Prostate gland (tissue), 2 donors: ENCODE measurements at regions not wholly inside any gene's neighbourhood (a gene's known extent, or its start where the extent isn't known, plus 50 kb on each side); places are given as distances from the start of the nearest gene placed in this dataset.

Experiments used
- DNase-seq: peaks from one replicate; pipeline ENCODE4 v3.0.0-alpha.2; 2019; ENCODE audit warnings: low spot score
- H3K27ac ChIP-seq, 2 donors: fragments of 200-600 bp; sonication (generic); 2 replicates each; pipeline ENCODE4 v1.5.1; 2017 to 2019
- H3K27me3 ChIP-seq: fragments of 200-600 bp; sonication (generic); replicated peaks from 2 replicates; pipeline ENCODE4 v1.5.1; 2019; ENCODE audit not compliant: insufficient read depth
- H3K36me3 ChIP-seq, 2 donors: fragments of 200-600 bp; sonication (generic); 1 replicate in 1 of 2; 2 replicates in 1 of 2; pipeline versions ENCODE4 v1.5.1 to v1.8.1; 2017 to 2019
- H3K4me1 ChIP-seq: fragments of 200-600 bp; sonication (generic); replicated peaks from 2 replicates; pipeline ENCODE4 v1.5.1; 2019
- H3K4me3 ChIP-seq, 2 donors: fragments of 200-600 bp; sonication (generic); 2 replicates each; pipeline ENCODE4 v1.5.1; 2017 to 2019
- H3K9me3 ChIP-seq: fragments of 200-600 bp; sonication (generic); 2 replicates; pipeline ENCODE4 v1.5.1; 2017
- POLR2A ChIP-seq: fragments of 450-650 bp; IDR thresholded peaks from one replicate; pipeline ENCODE4 v1.6.1; 2016; ENCODE audit warnings: antibody characterized with exemption, mild to moderate bottlenecking
- POLR2AphosphoS5 ChIP-seq: sonication (generic); formaldehyde crosslinking; IDR thresholded peaks from one replicate; pipeline ENCODE4 v1.6.1; 2017; ENCODE audit warnings: antibody characterized with exemption
- WGBS: methylation state at CpG from one replicate; pipeline ENCODE4 v1.1.5; 2018; 5-methylcytosine and 5-hydroxymethylcytosine counted together
- intact Hi-C: fragments of 100-400 bp; cut with DNase I; formaldehyde crosslinking; loops from one replicate; pipeline ENCODE4 v1.14.2; 2022
- TF ChIP-seq, protein P1 (sequence below), 4 experiments: fragments of 200-600 bp in 2 of 4; fragments of 450-650 bp in 2 of 4; sonication (generic) in 2 of 4; IDR thresholded peaks; 1 replicate in 3 of 4; 2 replicates in 1 of 4; pipeline ENCODE4 v1.5.1; 2016 to 2019; ENCODE audit warnings: antibody characterized with exemption in 4 of 4, mild to moderate bottlenecking in 2 of 4, moderate library complexity in 2 of 4

DNA sequence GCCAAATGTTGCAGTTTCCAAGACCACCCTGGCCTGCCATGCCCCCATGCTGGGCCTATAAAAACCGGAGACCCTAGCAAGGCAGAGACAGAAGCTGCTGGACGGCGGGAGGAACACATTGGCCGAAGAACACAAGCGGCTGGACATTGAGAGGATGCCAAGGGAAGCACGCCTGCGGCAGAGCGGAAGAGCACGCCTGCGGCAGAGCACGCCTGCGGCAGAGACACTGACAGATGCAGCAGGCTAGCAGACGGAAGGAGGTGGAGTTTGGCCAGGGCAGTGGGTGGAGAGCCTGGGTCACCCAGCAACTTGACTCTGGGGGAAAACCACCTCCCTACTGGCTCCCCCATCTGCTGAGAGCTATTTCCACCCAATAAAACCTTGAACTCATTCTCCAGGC is 322.3 kb upstream of the TBL1XR1 start:
- Histone ChIP-seq H3K4me1 (peaks cover 4% of the 10 kb centered on the region), H3K9me3 (no peaks in the 10 kb centered on the region), H3K4me3 (no peak overlapping the region), H3K27ac (peak overlapping the region in 1 of 2 donors; percentile 40), H3K27me3 (no peaks in the 10 kb centered on the region), H3K36me3 (no peaks in the 10 kb centered on the region)
- WGBS: 96% methylated on average over 13 of the region's 13 CpGs
- no peak for DNase-seq
- intact Hi-C loops: loop anchor here (5.0 kb wide), 2 partner anchors 62 to 157 kb away; no protein-coding TSS in a partner anchor
- TF ChIP-seq POLR2A (no peak), POLR2AphosphoS5 (no peak)
- TF ChIP-seq, protein P1, sequence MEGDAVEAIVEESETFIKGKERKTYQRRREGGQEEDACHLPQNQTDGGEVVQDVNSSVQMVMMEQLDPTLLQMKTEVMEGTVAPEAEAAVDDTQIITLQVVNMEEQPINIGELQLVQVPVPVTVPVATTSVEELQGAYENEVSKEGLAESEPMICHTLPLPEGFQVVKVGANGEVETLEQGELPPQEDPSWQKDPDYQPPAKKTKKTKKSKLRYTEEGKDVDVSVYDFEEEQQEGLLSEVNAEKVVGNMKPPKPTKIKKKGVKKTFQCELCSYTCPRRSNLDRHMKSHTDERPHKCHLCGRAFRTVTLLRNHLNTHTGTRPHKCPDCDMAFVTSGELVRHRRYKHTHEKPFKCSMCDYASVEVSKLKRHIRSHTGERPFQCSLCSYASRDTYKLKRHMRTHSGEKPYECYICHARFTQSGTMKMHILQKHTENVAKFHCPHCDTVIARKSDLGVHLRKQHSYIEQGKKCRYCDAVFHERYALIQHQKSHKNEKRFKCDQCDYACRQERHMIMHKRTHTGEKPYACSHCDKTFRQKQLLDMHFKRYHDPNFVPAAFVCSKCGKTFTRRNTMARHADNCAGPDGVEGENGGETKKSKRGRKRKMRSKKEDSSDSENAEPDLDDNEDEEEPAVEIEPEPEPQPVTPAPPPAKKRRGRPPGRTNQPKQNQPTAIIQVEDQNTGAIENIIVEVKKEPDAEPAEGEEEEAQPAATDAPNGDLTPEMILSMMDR (IDR thresholded peaks at IDR 0.05): no peak

DNA sequence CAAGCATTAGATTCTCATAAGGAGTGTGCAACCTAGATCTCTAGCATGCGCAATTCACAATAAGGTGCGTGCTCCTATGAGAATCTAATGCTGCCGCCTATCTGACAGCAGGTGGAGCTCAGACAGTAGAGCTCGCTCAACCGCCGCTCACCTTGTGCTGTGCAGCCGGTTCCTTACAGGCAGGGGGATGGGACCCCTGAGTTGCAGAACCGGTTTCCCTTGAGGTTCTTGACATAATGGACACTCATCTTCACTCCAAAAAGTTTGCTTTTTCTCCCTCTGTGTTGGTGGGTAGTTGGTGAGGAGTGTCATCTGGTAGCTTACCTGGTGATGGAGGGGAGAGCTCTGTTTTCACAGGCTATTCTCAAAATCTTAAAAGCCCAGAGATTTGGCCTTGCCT is 324.0 kb upstream of the TBL1XR1 start:
- Histone ChIP-seq H3K36me3 (no peaks in the 10 kb centered on the region), H3K27me3 (no peaks in the 10 kb centered on the region), H3K27ac (peak overlapping the region; percentile 31 to 40), H3K9me3 (no peaks in the 10 kb centered on the region), H3K4me3 (no peak overlapping the region), H3K4me1 (peaks cover 2% of the 10 kb centered on the region)
- intact Hi-C loops: no loop called here
- peak; percentile 88 for DNase-seq
- TF ChIP-seq POLR2AphosphoS5 (peak; percentile 81), POLR2A (no peak)
- TF ChIP-seq, protein P1 (IDR thresholded peaks at IDR 0.05): peak in 3 of 4 experiments; percentile 60 to 85 (median 69)
- WGBS: 61% methylated on average over 8 of the region's 8 CpGs

DNA sequence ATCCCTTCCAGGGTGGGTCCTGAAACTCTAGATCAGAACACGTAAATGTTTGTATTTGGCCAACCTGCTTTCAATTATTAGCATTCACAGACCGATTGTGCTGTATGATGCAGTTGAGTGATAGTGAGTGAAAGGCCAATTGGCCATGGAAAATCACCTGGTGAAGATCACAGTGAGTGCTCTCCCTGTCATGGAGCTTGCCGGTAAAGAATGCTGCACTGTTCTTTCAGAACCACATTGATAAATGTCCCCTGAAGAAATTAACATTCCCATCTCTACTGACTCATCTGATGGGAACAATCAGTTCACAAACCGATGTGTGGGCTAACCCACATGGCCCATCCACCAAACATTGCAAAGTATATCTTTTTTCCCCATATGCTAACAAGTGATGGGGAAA is 324.8 kb upstream of the TBL1XR1 start:
- Histone ChIP-seq H3K4me3 (no peak overlapping the region), H3K27ac (peak overlapping the region; percentile 30 to 31), H3K9me3 (no peaks in the 10 kb centered on the region), H3K36me3 (no peaks in the 10 kb centered on the region), H3K27me3 (no peaks in the 10 kb centered on the region), H3K4me1 (no peaks in the 10 kb centered on the region)
- intact Hi-C loops: no loop called here
- TF ChIP-seq POLR2A (no peak), POLR2AphosphoS5 (no peak)
- TF ChIP-seq, protein P1 (IDR thresholded peaks at IDR 0.05): no peak
- 77% methylated on average over 4 of the region's 4 CpGs for WGBS
- DNase-seq: no peak

DNA sequence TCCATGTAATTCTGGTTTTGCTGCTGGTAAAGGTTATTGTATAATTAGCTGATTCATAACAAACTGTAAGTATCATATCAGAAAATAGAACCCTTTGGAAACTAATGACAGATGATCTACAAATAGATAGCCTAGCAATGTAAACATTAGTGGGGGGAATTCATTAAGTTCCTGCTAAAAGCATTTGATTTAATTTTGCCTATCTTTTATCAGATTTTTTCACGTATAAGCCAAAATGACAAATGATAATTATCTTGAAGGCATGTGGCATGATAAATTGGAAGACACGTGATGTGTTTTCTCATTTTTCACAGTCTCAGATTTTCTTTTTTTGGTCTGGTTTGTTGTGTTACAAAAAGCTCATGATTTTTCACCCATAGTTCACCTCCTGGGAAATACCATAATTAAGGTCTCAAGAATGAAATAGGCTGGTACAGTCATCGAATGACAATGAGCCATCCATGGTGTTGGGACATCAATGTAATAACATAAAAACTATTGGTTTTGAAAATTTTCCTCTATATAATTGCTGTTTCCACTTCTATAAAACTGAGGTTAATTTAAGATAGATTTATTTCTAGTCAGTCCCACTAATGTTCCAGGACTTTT is 325.9 kb upstream of the TBL1XR1 start:
- H3K36me3 ChIP-seq: no peaks in the 10 kb centered on the region
- intact Hi-C loops: no loop called here
- 60% methylated on average over 3 of the region's 3 CpGs for WGBS
- H3K9me3 ChIP-seq: no peaks in the 10 kb centered on the region
- DNase-seq: no peak
- H3K4me1 ChIP-seq: no peaks in the 10 kb centered on the region
- H3K4me3 ChIP-seq: no peak overlapping the region
- H3K27ac ChIP-seq: no peak overlapping the region
- TF ChIP-seq POLR2A (no peak), POLR2AphosphoS5 (no peak)
- TF ChIP-seq, protein P1 (IDR thresholded peaks at IDR 0.05): no peak
- H3K27me3 ChIP-seq: no peaks in the 10 kb centered on the region

DNA sequence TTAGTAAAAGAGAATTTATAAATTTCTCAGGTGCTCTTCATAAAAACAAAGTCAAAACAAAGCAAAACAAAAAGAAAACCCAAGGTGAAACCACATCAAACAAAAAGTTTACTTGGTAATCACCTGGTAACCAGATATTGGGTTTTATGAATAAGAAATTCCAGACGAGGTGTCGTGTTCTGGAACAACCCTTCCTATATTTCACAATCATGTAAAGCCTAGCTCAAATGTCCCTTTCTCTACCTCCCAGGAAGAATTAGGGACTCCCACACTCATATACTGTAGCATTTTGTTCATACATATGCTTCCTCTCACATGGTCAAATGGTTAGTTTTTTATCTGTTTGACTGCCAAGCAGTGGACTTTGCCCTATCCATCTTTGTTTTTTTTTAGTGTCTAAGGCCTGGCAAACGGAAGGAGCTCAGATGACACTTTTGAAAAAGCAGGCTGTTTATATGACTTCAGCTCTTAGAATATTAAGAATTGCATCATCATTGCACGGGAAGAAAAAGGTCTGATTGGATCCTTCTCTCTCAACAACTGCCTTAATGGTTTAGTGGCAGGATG is 326.7 kb upstream of the TBL1XR1 start:
- 48% methylated on average over 4 of the region's 4 CpGs for WGBS
- Histone ChIP-seq H3K4me1 (no peaks in the 10 kb centered on the region), H3K27ac (peak overlapping the region in 1 of 2 donors; percentile 29), H3K4me3 (no peak overlapping the region), H3K9me3 (no peaks in the 10 kb centered on the region), H3K27me3 (no peaks in the 10 kb centered on the region), H3K36me3 (no peaks in the 10 kb centered on the region)
- peak; percentile 33 for TF ChIP-seq POLR2AphosphoS5
- TF ChIP-seq, protein P1 (IDR thresholded peaks at IDR 0.05): no peak
- DNase-seq: no peak
- intact Hi-C loops: no loop called here
